ENCODE measurements at regions not wholly inside any gene's neighbourhood (a gene's known extent, or its start where the extent isn't known, plus 50 kb on each side); places are given as distances from the start of the nearest gene placed in this dataset.

DNA sequence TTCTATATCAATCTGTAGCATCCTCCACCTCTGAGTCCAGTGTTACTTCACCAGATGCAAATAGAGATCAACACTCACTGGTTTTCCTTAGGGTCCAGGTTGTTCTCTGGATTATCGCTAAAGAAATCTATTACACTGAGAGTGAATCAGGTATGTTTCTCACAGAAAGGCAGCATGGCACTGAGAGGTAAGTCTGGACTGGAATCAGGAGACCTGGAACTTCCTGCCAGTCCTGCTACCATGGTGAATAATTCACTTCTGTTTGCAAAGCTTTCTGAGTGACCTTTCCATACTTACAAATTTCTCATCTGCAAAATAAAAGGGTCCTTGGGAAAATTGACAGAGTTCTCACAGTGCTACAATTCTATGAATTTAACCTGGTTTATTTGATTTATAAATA lies 1583.3 kb downstream of the MRPL39 start:
- no peaks in the 10 kb centered on the region for H3K36me3 Mint-ChIP-seq (ENCODE audit: low read depth)
- H3K27me3 Mint-ChIP-seq: no peaks in the 10 kb centered on the region
- no peak overlapping the region for H3K27ac Mint-ChIP-seq
- CTCF ChIA-PET: no interaction called here
- H3K4me1 Mint-ChIP-seq: no peaks in the 10 kb centered on the region
- peaks cover 17% of the 10 kb centered on the region for H3K9me3 Mint-ChIP-seq
- DNase-seq: no peak
- H3K4me3 Mint-ChIP-seq: no peak overlapping the region
- POLR2A ChIA-PET: no interaction called here

DNA sequence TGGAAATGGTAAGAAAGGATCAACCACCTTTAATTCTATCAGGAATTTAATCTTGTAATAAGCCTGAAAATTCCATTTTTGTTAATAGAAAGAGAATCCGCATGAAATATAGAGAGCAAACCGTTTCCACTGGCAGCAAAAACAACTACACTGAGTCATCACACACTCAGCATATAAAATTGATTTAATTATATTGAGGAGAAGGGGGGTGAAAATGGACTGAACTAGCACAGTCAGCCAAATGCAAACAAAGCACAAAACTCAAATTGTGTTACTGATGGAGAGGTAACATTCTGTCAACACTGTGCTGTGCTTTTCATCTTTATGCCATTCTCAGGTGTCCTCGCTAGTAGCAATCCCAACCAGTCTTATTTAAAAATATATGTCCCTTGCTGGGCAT lies 1583.9 kb downstream of the MRPL39 start:
- H3K36me3 Mint-ChIP-seq (ENCODE audit: low read depth): no peaks in the 10 kb centered on the region
- POLR2A ChIA-PET: no interaction called here
- CTCF ChIA-PET: no interaction called here
- H3K9me3 Mint-ChIP-seq: peaks cover 17% of the 10 kb centered on the region
- DNase-seq: no peak
- no peak overlapping the region for H3K4me3 Mint-ChIP-seq
- H3K4me1 Mint-ChIP-seq: no peaks in the 10 kb centered on the region
- no peaks in the 10 kb centered on the region for H3K27me3 Mint-ChIP-seq
- no peak overlapping the region for H3K27ac Mint-ChIP-seq

DNA sequence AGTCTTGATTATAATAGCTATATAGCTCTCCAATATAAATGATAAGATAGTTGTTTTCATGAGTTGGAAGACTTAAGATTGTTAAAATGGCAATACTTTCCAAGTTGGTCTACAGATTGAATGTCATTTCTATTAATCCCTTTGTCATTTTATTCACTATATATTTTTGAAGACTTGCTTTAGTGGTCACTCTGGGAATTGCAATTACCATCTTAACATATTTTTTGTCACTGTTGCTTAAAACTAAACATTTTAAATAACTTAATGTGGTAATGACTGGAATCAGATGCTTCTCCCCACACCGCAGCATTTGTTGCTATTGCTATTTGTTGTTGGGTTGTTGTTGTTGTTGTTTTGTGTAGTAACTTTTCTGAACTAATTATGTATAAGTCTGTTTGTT lies 1592.9 kb downstream of the MRPL39 start:
- POLR2A ChIA-PET: no interaction called here
- H3K4me1 Mint-ChIP-seq: no peaks in the 10 kb centered on the region
- CTCF ChIA-PET: no interaction called here
- H3K9me3 Mint-ChIP-seq: peaks cover 1% of the 10 kb centered on the region
- no peak overlapping the region for H3K4me3 Mint-ChIP-seq
- H3K36me3 Mint-ChIP-seq (ENCODE audit: low read depth): no peaks in the 10 kb centered on the region
- H3K27me3 Mint-ChIP-seq: no peaks in the 10 kb centered on the region
- no peak for DNase-seq
- H3K27ac Mint-ChIP-seq: no peak overlapping the region

DNA sequence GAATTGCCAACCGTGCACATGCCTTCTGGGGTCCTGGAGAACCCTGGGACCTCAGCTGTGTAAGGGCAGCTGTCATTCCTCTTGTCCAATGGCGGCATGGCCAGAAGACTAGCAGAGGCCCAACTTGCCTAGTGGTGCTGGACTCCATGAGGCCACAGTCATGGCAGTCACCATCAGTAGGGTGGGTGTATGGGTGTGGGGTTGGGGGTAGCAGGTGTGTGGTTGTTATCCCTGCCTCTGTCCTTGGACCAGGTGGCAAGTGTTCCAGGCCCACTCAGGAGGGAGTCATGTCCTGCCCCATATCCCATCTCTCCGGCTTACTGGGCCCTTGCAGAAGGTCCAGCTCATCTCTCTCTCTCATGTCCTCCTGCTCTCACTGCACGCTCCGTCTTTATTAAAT lies 1596.2 kb downstream of the MRPL39 start:
- CTCF ChIA-PET: no interaction called here
- no peak for DNase-seq
- POLR2A ChIA-PET: no interaction called here
- H3K27ac Mint-ChIP-seq: no peak overlapping the region
- H3K9me3 Mint-ChIP-seq: no peaks in the 10 kb centered on the region
- H3K4me3 Mint-ChIP-seq: no peak overlapping the region
- H3K27me3 Mint-ChIP-seq: no peaks in the 10 kb centered on the region
- H3K4me1 Mint-ChIP-seq: no peaks in the 10 kb centered on the region
- no peaks in the 10 kb centered on the region for H3K36me3 Mint-ChIP-seq (ENCODE audit: low read depth)

DNA sequence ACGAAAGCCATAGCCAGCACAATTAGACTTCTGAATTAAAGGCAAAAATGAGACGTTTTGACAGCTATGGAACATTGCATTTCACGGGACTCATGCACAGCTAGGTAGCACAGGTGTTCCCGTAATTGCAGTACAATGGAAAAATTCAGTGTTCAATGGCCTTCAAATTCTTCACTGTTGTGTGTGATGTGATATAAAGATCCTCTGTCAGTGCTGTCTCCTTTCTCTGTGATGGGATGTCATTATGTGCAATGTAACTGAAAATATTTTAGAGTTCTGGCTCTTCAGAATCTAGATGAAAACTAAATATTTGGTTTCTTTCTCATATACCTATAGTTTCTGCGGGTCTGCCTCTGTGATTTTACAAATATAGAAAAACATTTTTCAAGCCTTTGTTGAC lies 1599.7 kb downstream of the MRPL39 start:
- H3K36me3 Mint-ChIP-seq (ENCODE audit: low read depth): no peaks in the 10 kb centered on the region
- H3K27ac Mint-ChIP-seq: no peak overlapping the region
- no peak for DNase-seq
- no peaks in the 10 kb centered on the region for H3K4me1 Mint-ChIP-seq
- peaks cover 11% of the 10 kb centered on the region for H3K9me3 Mint-ChIP-seq
- H3K27me3 Mint-ChIP-seq: no peaks in the 10 kb centered on the region
- ChIA-PET POLR2A (interaction anchor here (0.7 kb wide), 1 partner anchor 78 kb away, joined by 8 read pairs; no protein-coding TSS in a partner anchor), CTCF (interaction anchor here (0.6 to 1.1 kb wide), 2 partner anchors 9 to 113 kb away, joined by 3 to 4 read pairs; no protein-coding TSS in a partner anchor)
- H3K4me3 Mint-ChIP-seq: no peak overlapping the region

DNA sequence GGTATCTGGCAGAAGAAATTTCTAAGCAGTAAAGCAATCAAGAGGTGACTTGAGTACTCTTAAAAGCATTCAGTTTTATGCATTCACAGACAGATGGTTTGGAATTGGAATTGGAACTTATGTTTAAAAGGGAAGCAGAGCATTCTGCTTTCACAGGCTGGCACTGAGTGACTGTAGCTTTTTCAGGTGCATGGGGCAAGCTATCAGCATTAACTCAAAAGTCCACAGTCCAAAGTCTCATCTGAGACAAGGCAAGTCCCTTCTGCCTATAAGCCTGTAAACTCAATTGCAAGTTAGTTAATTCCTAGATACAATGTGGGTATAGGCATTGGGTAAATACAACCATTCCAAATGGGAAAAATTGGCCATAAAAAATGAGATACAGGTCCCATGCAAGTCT lies 1620.3 kb downstream of the MRPL39 start:
- ChIA-PET POLR2A (no interaction called here), CTCF (interaction anchor here (0.6 kb wide), 1 partner anchor 793 kb away, joined by 5 read pairs; no protein-coding TSS in a partner anchor)
- H3K9me3 Mint-ChIP-seq: peaks cover 8% of the 10 kb centered on the region
- DNase-seq: no peak
- H3K4me3 Mint-ChIP-seq: no peak overlapping the region
- no peaks in the 10 kb centered on the region for H3K36me3 Mint-ChIP-seq (ENCODE audit: low read depth)
- H3K4me1 Mint-ChIP-seq: no peaks in the 10 kb centered on the region
- no peaks in the 10 kb centered on the region for H3K27me3 Mint-ChIP-seq
- H3K27ac Mint-ChIP-seq: no peak overlapping the region

DNA sequence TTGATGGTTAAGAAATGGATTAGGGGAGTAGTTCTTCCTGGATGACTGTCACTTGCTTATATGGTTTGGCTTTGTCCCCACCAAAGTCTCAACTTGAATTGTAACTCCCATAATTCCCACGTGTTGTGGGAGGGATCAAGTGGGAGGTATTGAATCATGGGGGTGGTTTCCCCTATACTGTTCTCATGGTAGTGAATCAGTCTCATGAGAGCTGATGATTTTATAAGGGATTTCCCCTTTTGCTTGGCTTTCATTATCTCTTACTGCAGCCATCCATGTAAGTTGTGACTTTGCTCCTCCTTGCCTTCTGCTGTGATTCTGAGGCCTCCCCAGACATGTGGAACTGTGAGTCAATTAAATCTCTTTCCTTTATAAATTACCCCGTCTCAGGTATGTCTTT lies 1621.1 kb downstream of the MRPL39 start:
- ChIA-PET CTCF (no interaction called here), POLR2A (no interaction called here)
- Mint-ChIP-seq H3K27me3 (no peaks in the 10 kb centered on the region), H3K4me3 (no peak overlapping the region), H3K36me3 (ENCODE audit: low read depth) (no peaks in the 10 kb centered on the region), H3K4me1 (no peaks in the 10 kb centered on the region), H3K27ac (no peak overlapping the region), H3K9me3 (peaks cover 8% of the 10 kb centered on the region)
- DNase-seq: no peak

DNA sequence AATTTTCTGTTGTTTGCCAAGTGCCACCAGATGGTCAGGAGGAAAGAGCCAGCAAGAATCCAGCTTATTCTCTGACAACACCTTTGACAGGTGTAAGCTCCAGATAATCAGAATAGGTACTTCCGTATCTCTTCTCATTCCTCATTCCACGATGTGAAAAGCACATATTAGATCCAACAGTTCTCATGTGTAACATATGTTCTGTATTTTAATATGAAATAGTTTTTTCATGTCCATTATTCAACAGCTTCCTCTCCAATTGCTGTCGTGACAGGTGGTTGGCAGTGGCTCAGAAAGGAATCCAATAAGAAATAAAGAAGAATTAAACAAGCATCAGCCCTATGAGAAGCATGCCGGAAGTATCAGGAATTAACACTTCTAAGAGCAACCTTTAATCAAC lies 1624.7 kb downstream of the MRPL39 start:
- peaks cover 6% of the 10 kb centered on the region for H3K9me3 Mint-ChIP-seq
- H3K27me3 Mint-ChIP-seq: no peaks in the 10 kb centered on the region
- H3K4me3 Mint-ChIP-seq: no peak overlapping the region
- H3K36me3 Mint-ChIP-seq (ENCODE audit: low read depth): no peaks in the 10 kb centered on the region
- no peak overlapping the region for H3K27ac Mint-ChIP-seq
- DNase-seq: no peak
- ChIA-PET POLR2A (no interaction called here), CTCF (interaction anchor here (0.6 kb wide), 1 partner anchor 611 kb away, joined by 5 read pairs; no protein-coding TSS in a partner anchor)
- H3K4me1 Mint-ChIP-seq: no peaks in the 10 kb centered on the region

DNA sequence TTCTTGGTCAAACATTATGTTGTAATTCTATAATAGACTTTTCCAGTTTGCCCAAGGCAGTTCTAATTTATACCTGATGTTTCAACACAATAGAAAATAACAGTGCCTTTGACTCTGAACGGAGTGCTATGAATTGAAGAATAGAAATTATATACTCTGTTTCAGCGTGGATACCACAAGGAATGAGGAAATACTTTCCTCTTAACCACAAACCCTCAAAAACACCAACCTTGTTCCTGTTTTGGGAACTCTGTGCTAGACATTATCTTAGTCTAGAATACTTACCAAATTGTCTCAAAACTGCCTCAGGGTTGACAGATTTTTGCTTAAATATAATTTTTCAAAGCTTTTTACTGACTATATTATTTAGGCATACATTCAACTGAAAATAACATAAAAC lies 1629.3 kb downstream of the MRPL39 start:
- Mint-ChIP-seq H3K4me3 (no peak overlapping the region), H3K4me1 (no peaks in the 10 kb centered on the region), H3K27me3 (peaks cover 1% of the 10 kb centered on the region), H3K9me3 (no peaks in the 10 kb centered on the region), H3K27ac (no peak overlapping the region), H3K36me3 (ENCODE audit: low read depth) (no peaks in the 10 kb centered on the region)
- ChIA-PET POLR2A (no interaction called here), CTCF (interaction anchor here (0.6 kb wide), 1 partner anchor 22 kb away, joined by 3 read pairs; no protein-coding TSS in a partner anchor)
- no peak for DNase-seq

DNA sequence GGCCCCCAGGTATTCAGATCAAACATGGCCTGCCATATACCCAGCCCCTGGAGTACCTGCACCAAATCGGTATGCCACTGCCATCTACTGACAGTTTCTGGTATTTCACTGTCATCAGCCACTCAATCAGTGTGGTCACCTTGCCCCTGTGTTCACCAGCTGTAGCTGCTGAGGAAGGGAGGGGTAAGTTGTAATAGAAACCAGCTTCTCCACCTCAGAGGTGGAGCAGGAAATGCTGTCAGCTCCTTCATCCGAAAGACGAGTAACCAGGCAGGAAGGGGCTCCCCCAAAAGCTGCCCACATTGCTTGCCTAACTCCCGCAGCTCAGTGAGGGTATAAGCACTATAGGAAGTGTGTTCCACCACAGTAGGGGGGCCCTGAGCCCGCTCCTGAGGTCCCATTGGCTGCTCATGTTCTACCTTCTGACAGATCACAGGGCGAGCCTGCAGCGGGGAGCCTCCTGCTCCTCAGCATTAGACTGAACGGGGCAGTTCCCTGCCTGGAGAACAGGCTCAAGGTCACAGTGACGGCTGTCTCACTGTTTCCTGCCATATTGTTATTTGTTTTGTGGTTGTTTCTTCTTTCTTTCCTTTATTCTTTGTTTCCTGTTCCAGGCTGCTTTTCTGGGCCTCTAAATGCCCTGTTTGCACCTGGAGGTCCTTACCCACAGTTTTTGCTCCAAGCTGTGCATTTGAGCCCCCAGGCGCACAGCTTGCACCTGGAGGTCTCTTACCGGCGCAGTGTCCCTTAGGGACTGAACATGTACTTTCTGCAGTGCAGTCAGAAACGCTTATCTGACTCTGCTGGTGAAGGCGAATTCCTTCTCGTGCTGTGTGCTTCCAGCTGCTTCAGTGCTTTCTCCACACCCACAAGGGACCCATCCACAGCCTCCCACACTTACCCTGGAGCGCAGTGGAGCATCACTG lies 1638.3 kb downstream of the MRPL39 start:
- ChIA-PET CTCF (interaction anchor here (1.2 kb wide), 2 partner anchors 12 to 104 kb away, joined by 4 to 5 read pairs; no protein-coding TSS in a partner anchor), POLR2A (no interaction called here)
- Mint-ChIP-seq H3K36me3 (ENCODE audit: low read depth) (no peaks in the 10 kb centered on the region), H3K4me1 (peaks cover 25% of the 10 kb centered on the region), H3K27me3 (peaks cover 7% of the 10 kb centered on the region), H3K9me3 (no peaks in the 10 kb centered on the region), H3K4me3 (peak overlapping the region; percentile 30), H3K27ac (peak overlapping the region; percentile 87)
- DNase-seq: peak; percentile 88

DNA sequence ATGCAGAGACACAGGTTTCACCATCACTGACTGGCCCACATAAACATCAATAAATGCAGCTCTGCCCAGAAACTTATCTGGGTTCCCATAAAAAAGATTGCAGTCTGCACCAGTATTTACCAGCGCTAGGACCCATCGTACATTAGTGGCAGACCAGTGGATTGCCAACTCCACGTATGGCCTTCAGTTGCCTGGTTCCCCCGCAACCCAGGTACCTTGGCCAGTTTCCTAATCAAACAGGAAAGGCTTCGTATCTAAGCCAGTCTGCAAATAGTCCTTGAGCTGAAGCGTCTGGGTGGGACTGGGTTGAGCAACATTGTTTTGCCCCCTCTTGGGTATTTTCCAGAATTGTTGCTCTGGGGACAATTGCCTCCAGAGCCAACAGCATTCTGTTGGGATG lies 1639.3 kb downstream of the MRPL39 start:
- H3K27me3 Mint-ChIP-seq: peaks cover 7% of the 10 kb centered on the region
- peak overlapping the region; percentile 4 for H3K27ac Mint-ChIP-seq
- ChIA-PET POLR2A (no interaction called here), CTCF (interaction anchor here (1.2 kb wide), 1 partner anchor 11 kb away, joined by 5 read pairs; no protein-coding TSS in a partner anchor)
- no peaks in the 10 kb centered on the region for H3K9me3 Mint-ChIP-seq
- no peaks in the 10 kb centered on the region for H3K36me3 Mint-ChIP-seq (ENCODE audit: low read depth)
- DNase-seq: no peak
- H3K4me3 Mint-ChIP-seq: no peak overlapping the region
- peaks cover 25% of the 10 kb centered on the region for H3K4me1 Mint-ChIP-seq

DNA sequence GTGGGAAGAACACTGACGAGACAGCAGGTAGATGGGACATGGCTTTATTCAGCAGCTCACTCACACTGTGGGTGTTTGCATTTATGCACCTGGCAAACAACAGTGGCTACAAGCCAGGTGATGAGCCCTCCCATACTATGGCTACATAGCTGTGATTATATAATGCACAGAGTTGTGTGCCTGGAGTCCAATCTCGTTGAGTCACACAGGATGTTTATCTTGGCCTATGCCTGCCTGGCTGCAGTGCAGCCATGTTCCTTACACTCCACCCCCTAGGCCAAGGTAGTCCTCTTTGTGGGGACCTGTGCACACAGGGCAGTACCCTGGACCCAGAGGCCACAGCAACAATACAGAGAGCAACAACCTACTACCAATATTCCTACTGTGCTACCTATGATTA lies 1643.8 kb downstream of the MRPL39 start:
- POLR2A ChIA-PET: no interaction called here
- H3K27ac Mint-ChIP-seq: no peak overlapping the region
- CTCF ChIA-PET: no interaction called here

DNA sequence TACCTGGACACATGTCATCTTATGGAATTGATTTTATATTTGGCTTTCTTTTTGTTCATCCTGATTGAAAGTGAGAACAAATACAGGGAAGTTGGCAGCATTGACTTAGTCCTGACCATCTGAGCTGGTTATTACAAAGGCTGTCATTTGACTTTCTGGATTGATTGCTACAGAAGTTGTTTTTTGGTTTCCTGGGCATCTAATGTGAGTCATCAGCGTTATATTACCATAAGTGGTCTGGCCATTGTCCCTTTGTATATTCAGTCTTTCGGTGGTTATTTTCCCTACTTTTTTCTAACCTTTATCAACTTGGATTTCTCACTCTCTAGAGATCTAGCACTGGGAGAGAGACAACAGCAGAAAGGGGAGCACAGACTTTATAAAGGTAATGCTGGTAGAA lies 1646.5 kb downstream of the MRPL39 start:
- no peaks in the 10 kb centered on the region for H3K4me1 Mint-ChIP-seq
- ChIA-PET POLR2A (no interaction called here), CTCF (no interaction called here)
- H3K9me3 Mint-ChIP-seq: no peaks in the 10 kb centered on the region
- no peaks in the 10 kb centered on the region for H3K27me3 Mint-ChIP-seq
- no peak overlapping the region for H3K4me3 Mint-ChIP-seq
- no peak for DNase-seq
- no peaks in the 10 kb centered on the region for H3K36me3 Mint-ChIP-seq (ENCODE audit: low read depth)
- no peak overlapping the region for H3K27ac Mint-ChIP-seq

More for the DNA sequence above, 1643.8 kb downstream of the MRPL39 start:
- Mint-ChIP-seq H3K36me3 (ENCODE audit: low read depth) (no peaks in the 10 kb centered on the region), H3K9me3 (no peaks in the 10 kb centered on the region), H3K4me3 (no peak overlapping the region), H3K27me3 (no peaks in the 10 kb centered on the region), H3K4me1 (peaks cover 9% of the 10 kb centered on the region)
- DNase-seq: no peak

Measured in activated CD4-positive, alpha-beta T cell treated with anti-CD3 and anti-CD28 coated beads, Interleukin-2, amount 10 ng/mL, durations not matched to agents 7 days and 5 days (primary cell).